CD4-positive, alpha-beta T cell (primary cell): ENCODE measurements at regions not wholly inside any gene's neighbourhood (a gene's known extent, or its start where the extent isn't known, plus 50 kb on each side); places are given as distances from the start of the nearest gene placed in this dataset.

ENCODE experiments used
- ATAC-seq: fragments of 200-7000 bp; cut with Tn5 transposase; one replicate; pipeline ENCODE4 v1.10.0; 2022; ENCODE audit warnings: mild to moderate bottlenecking; ENCODE audit not compliant: poor library complexity
- CTCF ChIA-PET: fragments of 350-600 bp; sonication (Branson Sonifier 250); formaldehyde crosslinking; loops from one replicate; lab custom pipeline; 2021; ENCODE audit warnings: antibody characterized with exemption, inconsistent platforms; lab: Charles Lee
- POLR2A ChIA-PET: fragments of 350-600 bp; sonication (Branson Sonifier 250); formaldehyde crosslinking; loops from one replicate; lab custom pipeline; 2021; ENCODE audit warnings: antibody characterized with exemption, inconsistent platforms; lab: Charles Lee
- DNase-seq, 14 experiments: peaks; one replicate each; pipeline ENCODE4 v3.0.0-alpha.2; 2013 to 2020; ENCODE audit warnings: mixed read lengths in 2 of 14
- H3K27ac ChIP-seq, 2 donors: one replicate each; pipeline versions ENCODE4 v1.5.1 to v1.7.0; 2013; ENCODE audit warnings: low read length in 2 of 2, low read depth in 1 of 2, mild to moderate bottlenecking in 1 of 2
- H3K27me3 ChIP-seq, 2 experiments: 1 replicate in 1 of 2; 2 replicates in 1 of 2; pipeline versions ENCODE4 v1.6.1 to v1.7.0; 2013; ENCODE audit warnings: low read length in 2 of 2, control low read depth in 1 of 2, mild to moderate bottlenecking in 1 of 2, moderate library complexity in 1 of 2; ENCODE audit not compliant: insufficient read depth in 2 of 2, control insufficient read depth in 1 of 2
- H3K36me3 ChIP-seq: one replicate; pipeline ENCODE4 v1.6.1; 2013; ENCODE audit warnings: low read length, control low read depth; ENCODE audit not compliant: insufficient read depth
- H3K4me1 ChIP-seq: one replicate; pipeline ENCODE4 v1.6.1; 2013; ENCODE audit warnings: low read length, control low read depth; ENCODE audit not compliant: insufficient read depth
- H3K4me3 ChIP-seq: one replicate; pipeline ENCODE4 v1.5.1; 2013; ENCODE audit warnings: mild to moderate bottlenecking, low read length, moderate library complexity
- H3K9me3 ChIP-seq, 2 experiments: 1 replicate in 1 of 2; 2 replicates in 1 of 2; pipeline versions ENCODE4 v1.6.1 to v1.7.0; 2013; ENCODE audit warnings: low read length in 2 of 2, mild to moderate bottlenecking in 2 of 2, control low read depth in 1 of 2, moderate library complexity in 1 of 2; ENCODE audit not compliant: control insufficient read depth in 1 of 2, insufficient read depth in 1 of 2
- H3K27ac Mint-ChIP-seq: one replicate; pipeline ENCODE4 v1.8.0; 2020; ENCODE audit warnings: mixed read lengths
- H3K27me3 Mint-ChIP-seq: one replicate; pipeline ENCODE4 v1.8.0; 2021; ENCODE audit warnings: mixed read lengths
- H3K36me3 Mint-ChIP-seq: one replicate; pipeline ENCODE4 v1.8.0; 2021; ENCODE audit warnings: low read depth, mixed read lengths
- H3K4me1 Mint-ChIP-seq: one replicate; pipeline ENCODE4 v1.8.0; 2021; ENCODE audit warnings: low read depth, mixed read lengths
- H3K4me3 Mint-ChIP-seq: one replicate; pipeline ENCODE4 v1.8.0; 2020; ENCODE audit warnings: mild to moderate bottlenecking, mixed read lengths
- H3K9me3 Mint-ChIP-seq: one replicate; pipeline ENCODE4 v1.8.0; 2020; ENCODE audit warnings: mixed read lengths
- CTCF ChIP-seq: fragments of 200-600 bp; IDR thresholded peaks from one replicate; pipeline ENCODE4 v1.8.0; 2022; ENCODE audit warnings: antibody characterized with exemption, mild to moderate bottlenecking
- intact Hi-C, 2 experiments: fragments of 100-400 bp; cut with DNase I in 1 of 2; cut with micrococcal nuclease in 1 of 2; formaldehyde crosslinking; loops; one replicate each; pipeline versions ENCODE4 v1.15.1 to v1.9.0; 2023 to 2025; cut with DNase I, micrococcal nuclease

- Mint-ChIP-seq H3K36me3 (no peaks in the 10 kb centered on the region), H3K4me3 (no peak overlapping the region), H3K9me3 (no peaks in the 10 kb centered on the region), H3K4me1 (peaks cover 13% of the 10 kb centered on the region), H3K27ac (no peak overlapping the region), H3K27me3 (no peaks in the 10 kb centered on the region)
- no peaks in the 10 kb centered on the region for H3K9me3 ChIP-seq
- no peak overlapping the region for H3K27ac ChIP-seq
- CTCF ChIA-PET, result interaction anchor here (0.8 to 0.9 kb wide), 2 partner anchors 27 to 422 kb away, joined by 3 read pairs; no protein-coding TSS in a partner anchor
- TF ChIP-seq CTCF, result no peak
- peaks cover 2% of the 10 kb centered on the region for H3K4me1 ChIP-seq
- intact Hi-C loops, result no loop called here
- ATAC-seq (no peak), DNase-seq (no peak)
- POLR2A ChIA-PET, result no interaction called here
- no peaks in the 10 kb centered on the region for H3K36me3 ChIP-seq
- no peak overlapping the region for H3K4me3 ChIP-seq
- H3K27me3 ChIP-seq, result no peaks in the 10 kb centered on the region
Measured at GRCh38 chr6:90420500-90420899, 123.9 kb upstream of the BACH2 start.

DNA sequence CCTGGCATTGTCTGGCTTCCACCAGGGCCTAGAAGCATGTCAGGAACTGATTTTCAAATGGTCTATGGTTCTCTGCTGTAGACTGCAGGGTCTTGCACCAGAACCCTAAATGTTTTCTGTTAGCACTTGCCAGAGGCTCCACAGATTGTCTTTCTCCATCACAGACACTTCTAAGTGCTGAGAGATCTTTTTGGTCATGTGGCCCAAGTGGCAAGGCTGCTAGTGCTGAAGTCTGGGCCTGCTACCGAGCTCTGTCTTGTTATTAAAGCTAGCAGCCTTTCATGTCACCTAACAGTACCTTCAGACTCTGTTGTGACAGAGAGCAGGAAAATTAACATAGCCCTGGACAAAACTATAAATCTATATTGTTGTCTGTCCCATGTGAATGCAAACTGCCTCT lies 120.7 kb upstream of the BACH2 start:
- ChIA-PET CTCF (interaction anchor here (1.1 to 2.8 kb wide), 2 partner anchors 16 to 24 kb away, joined by 4 to 11 read pairs; no protein-coding TSS in a partner anchor), POLR2A (no interaction called here)
- peaks cover 6% of the 10 kb centered on the region for H3K36me3 Mint-ChIP-seq
- no peaks in the 10 kb centered on the region for H3K9me3 Mint-ChIP-seq
- no peak for TF ChIP-seq CTCF
- H3K9me3 ChIP-seq, result no peaks in the 10 kb centered on the region
- peaks cover 26% of the 10 kb centered on the region for H3K4me1 ChIP-seq
- no peak for ATAC-seq
- intact Hi-C loops, result loop anchor here in 1 of 2 experiments (5.0 kb wide), 1 partner anchor 50 kb away; no protein-coding TSS in a partner anchor
- H3K27me3 ChIP-seq, result no peaks in the 10 kb centered on the region
- no peak overlapping the region for H3K4me3 Mint-ChIP-seq
- H3K27me3 Mint-ChIP-seq, result peaks cover 5% of the 10 kb centered on the region
- H3K27ac ChIP-seq, result no peak overlapping the region
- no peaks in the 10 kb centered on the region for H3K36me3 ChIP-seq
- DNase-seq, result no peak
- no peak overlapping the region for H3K27ac Mint-ChIP-seq
- peaks cover 22% of the 10 kb centered on the region for H3K4me1 Mint-ChIP-seq
- no peak overlapping the region for H3K4me3 ChIP-seq

GRCh38 chr6:90416322-90416721 lies 119.7 kb upstream of the BACH2 start:
- Histone ChIP-seq H3K4me1 (peaks cover 36% of the 10 kb centered on the region), H3K4me3 (no peak overlapping the region), H3K9me3 (no peaks in the 10 kb centered on the region), H3K27ac (no peak overlapping the region), H3K27me3 (no peaks in the 10 kb centered on the region), H3K36me3 (no peaks in the 10 kb centered on the region)
- peaks cover 6% of the 10 kb centered on the region for H3K36me3 Mint-ChIP-seq
- H3K4me1 Mint-ChIP-seq, result peaks cover 33% of the 10 kb centered on the region
- no peak overlapping the region for H3K27ac Mint-ChIP-seq
- intact Hi-C loops, result loop anchor here in 1 of 2 experiments (5.0 kb wide), 1 partner anchor 51 kb away; no protein-coding TSS in a partner anchor
- H3K9me3 Mint-ChIP-seq, result no peaks in the 10 kb centered on the region
- ATAC-seq (no peak), DNase-seq (no peak)
- H3K4me3 Mint-ChIP-seq, result no peak overlapping the region
- ChIA-PET POLR2A (interaction anchor here (1.0 kb wide), 2 partner anchors 8 to 14 kb away, joined by 3 to 4 read pairs; no protein-coding TSS in a partner anchor), CTCF (interaction anchor here (1.1 to 2.8 kb wide), 2 partner anchors 15 to 23 kb away, joined by 4 to 11 read pairs; no protein-coding TSS in a partner anchor)
- peaks cover 5% of the 10 kb centered on the region for H3K27me3 Mint-ChIP-seq
- no peak for TF ChIP-seq CTCF
